Right renal cortex interstitium (tissue), 3 donors: ENCODE measurements at regions not wholly inside any gene's neighbourhood (a gene's known extent, or its start where the extent isn't known, plus 50 kb on each side); places are given as distances from the start of the nearest gene placed in this dataset.

Experiments
- DNase-seq, 3 donors: peaks; one replicate each; pipeline ENCODE4 v3.0.0-alpha.2; 2013; ENCODE audit warnings: low read depth in 3 of 3, low spot score in 2 of 3

DNA sequence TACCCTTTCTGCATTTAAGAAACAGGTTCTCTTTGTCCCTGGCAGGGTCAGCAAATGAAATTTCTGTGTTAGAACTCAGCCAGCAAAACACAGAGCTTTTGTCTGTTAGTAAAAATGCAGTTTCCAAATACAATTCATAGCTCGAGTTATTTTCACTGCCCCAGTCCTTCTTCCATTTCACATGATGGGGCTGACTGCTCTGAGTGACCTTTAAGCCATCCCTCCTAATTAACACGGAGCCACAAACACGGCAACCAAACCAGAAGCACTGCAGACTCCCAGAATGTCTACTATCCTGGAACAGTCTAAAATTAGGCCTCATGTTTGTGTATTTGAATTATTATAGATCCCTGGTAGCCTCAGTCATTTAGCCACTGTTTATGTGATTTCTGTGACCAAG is 99.1 kb upstream of the RGS4 start:
- DNase-seq = peak in 1 of 3 donors; percentile 4

DNA sequence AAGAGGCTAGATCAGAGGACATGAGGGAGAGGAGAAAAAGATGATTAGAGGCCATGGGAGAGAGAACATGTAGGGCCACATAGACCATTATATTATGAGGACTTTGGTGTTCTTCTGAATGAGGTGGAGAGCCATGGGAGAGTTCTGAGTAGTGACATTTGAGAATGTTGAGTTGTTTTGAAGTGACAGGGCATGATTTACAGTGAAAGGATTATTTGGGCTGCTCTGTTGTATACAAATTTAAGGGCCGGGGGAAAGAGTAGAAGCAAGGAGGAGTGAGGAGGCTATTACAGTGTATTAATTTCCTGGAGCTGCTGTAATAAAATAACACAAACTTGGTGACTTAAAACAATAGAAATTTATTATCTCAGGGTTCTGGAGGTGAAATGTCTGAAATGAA is 102.5 kb upstream of the RGS4 start:
- peak in 2 of 3 donors; percentile 13 to 15 for DNase-seq

DNA sequence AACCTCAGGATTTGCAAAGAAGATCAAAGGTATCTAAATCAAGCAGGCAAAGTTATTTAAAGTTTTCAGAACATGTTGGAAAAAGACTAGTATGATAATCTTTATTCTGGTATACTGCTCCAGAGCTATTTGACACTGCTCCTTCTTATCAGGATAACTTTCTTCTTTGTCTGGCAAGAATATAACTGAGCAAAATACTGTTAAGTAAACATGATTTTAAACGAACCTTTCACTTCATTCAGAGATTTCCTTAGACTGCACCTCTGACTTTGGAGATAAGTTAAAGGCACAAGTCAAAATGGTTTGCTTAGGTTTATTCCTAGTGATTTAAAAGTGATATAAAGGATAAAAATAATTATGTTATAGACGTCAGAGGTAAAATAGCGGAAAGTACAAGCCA is 103.9 kb upstream of the CCDC190 start:
- no peak for DNase-seq

DNA sequence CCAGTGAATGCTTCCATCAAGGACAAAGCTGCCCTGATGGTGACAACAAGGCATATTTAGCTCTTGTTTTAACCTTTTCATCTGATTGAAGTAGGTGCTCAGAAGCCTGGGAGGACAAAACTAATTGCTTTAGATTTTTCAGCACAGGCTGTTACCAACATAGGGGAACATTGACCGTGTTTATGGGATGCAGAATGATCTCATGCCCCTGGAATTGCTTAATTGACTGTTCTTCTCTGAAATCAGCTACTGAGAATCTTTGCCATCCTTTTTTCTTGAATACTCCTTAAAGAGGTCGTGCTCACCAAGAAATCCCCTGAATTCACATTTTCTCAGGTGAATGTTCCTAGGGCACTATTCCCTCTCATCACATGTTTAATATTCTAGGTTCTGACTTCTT is 95.9 kb upstream of the CCDC190 start:
- DNase-seq = no peak

DNA sequence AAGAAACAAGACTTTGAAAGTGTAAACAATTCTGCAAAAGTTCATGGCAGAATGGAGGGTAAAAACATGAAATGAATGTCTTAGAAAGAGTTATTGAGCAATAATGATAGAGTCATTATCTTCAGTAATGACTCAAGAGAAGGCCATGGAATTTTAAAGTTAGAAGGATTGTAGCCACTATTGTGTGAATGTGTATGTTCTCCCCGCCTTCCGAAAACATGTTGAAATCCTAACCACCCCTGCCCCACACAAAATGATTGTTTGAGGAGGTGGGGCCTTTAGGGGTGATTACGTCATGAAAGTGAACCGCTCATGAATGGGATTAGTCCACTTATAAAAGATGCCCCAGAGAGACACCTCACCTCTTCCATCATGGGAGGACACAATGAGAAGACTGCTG is 93.8 kb upstream of the CCDC190 start:
- DNase-seq = no peak

DNA sequence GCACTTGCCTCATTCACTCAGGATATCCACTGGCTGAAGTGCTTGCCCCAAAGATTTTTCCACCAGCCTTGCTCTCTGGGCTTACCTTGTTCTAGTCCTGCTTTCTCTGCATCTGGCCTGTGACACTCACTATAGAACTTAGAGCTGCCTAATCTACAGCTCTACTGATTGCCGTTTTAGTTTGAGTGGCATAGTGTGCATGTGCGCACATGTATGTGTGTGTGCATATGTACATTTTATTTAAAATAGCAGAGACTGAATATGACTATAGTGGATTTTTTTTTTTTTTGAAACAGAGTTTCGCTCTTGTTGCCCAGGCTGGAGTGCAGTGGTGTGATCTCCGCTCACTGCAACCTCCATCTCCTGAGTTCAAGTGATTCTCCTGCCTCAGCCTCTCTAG is 92.0 kb upstream of the CCDC190 start:
- no peak for DNase-seq

DNA sequence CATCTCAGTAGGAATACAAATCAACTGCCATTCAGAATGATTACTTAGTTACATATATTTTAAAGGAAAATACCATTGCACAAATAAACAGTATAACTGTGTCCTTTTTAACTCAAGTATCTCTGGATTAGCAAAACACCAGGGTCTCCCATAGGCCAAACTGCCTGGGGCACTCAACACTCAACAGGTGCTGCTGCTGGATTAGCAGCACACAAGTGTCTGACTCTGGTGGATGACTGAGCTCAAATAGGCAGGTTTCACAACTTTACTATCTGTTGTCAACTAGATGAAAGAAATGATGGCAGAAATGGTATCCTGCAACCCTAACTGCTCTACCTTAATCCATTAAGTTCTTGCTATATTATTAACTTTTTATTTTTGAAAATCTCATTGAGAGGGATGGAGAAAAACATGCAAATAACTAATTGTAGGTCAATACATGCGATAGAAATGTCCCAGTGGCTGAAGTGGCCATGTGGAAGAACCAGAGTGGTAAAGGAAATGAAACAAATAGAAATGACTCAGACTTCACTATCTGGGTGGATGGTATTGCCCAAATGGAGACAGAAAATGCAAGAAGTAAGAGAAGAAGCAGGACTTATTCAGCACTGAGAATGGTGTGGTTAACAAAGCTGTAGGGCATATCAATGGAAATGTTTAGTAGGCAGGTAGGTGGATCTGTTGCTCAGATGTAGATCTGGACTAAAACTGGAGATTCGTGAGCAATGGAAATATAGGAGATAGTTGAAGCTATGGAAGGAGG is 90.8 kb upstream of the CCDC190 start:
- no peak for DNase-seq

DNA sequence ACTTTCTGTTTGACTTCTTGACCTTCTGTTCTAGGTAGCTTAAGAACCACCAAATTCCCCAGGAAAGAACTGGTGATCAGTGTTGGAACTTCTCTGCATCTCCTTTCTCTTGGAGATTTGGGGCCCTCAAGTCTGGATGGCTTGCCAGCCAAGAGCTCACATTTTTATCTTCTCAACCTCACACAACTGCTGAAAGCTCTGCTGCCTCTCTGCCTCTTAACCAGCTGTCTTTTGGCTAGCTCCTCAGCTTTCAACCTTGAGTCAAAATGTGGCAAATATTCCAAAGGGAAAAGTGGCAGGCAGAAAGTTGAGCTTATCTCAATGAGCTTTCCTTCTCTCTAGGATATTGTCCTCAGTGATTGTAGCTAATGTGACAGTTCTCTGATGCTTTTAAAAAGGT is 89.2 kb upstream of the CCDC190 start:
- DNase-seq = no peak

DNA sequence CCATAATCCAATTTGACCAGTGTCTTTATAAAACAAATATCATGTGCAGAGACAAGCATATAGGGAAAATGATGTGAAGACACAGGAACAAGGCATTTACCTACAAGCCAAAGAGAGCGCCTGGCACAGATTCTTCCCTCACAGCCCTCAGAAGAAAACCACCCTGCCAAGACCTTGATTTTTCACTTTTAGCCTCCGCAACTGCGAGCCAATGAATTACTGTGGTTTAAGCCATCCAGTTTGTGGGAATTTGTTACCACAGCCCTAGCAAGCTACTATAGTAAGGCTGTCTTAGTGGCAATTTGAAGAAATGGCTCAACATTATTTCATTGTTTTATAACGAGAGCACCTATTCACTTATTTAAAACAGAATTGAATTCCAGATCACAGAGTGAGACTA is 85.7 kb upstream of the CCDC190 start:
- DNase-seq = no peak

DNA sequence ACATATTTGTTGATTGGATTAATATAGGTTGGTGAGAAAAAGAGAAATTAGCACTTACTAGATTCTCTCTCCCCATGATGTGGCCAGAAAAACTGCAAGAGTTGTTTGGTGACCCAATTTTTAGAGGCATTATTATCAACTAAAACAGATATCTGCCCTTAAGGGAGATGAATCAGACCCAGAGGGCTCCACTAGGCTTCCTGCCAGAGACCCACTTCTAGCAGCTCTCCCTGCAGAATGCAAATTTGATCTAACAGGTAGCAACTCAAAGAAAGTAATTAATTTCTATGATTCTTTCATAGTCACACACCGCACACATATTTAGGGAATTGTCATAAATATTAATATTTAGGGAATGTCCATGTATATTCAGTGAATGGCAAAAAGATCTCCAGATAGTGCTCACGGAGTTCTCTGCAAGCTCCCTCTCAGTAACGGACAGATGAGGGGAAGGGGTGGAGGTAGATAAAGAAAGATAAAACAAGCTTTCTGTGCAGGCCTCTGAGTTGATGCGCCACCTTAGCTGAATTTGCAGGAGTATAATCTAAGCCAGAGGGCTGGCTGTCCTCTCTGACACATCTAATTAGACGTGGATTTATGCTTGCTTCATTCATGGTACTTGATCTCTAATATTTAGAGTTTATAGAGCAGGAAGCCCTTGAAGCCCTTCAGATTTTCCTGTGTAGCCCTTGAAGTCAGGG is 84.1 kb upstream of the CCDC190 start:
- no peak for DNase-seq

DNA sequence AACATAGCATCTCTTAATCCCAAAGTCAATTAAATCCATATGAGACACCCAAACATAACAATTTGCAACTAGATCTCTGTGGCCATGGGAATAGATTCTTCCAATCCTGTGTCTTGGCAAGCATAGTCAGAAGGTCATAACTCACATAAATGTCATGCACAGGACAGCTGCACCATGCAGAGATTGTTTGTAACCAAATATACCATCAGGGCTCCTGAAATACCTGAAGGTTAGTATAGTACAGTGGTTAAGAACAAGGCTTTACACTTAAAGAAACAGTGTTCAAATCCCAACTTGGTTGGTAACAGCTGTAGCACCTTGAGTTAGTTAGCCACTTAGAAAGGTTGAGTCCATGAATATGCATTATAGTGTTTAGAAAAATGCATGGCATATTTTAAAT is 82.6 kb upstream of the CCDC190 start:
- no peak for DNase-seq

DNA sequence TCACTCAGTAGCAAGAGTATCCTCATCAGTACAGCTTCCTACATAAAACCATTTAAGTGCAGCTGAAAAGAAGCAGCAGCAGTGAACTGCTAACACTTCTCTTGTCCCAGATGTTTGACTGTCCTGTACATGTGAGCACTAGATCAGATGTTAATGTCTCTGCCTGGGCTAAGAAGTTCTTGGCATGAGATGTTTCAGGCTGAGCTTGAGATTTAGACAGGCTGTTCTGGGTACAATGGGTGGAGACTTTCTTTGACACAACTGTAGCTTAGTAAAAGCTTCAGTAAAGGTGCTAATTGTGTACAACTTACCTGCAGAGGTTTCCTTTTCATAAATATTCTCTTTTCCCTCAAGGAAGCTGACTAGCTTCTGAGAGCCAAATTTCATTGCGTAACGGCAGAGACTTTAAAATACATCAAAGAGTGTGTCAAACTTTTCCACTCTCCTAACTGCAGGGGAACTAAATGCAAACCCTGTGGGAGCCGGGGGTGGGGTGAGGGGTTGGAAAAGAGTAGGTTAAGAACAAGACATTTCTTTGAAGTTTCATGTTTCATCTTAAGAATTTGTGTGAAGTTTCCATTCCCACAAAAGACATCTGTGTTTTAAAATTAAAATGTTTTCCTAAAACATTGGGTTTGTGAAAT is 82.1 kb upstream of the CCDC190 start:
- no peak for DNase-seq

DNA sequence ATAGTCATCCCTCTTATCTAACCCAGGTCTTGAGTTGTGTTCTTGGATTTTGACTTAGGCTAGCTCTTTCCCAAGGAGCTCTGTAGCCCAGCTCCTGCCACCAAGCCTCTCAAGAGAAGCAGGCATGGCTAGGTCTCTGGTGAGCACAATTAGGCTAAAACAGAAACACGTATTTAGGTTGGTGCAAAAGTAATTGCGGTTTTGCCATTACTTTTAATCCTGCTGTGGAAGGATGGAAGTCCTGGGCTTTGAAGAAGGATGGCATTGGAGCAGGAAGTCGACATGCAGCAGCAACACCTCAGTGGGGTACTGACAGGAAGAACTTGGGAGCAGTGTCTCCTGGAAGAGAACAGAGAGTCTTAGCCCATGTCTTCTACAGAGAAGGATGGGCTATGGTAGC is 80.0 kb upstream of the CCDC190 start:
- no peak for DNase-seq

DNA sequence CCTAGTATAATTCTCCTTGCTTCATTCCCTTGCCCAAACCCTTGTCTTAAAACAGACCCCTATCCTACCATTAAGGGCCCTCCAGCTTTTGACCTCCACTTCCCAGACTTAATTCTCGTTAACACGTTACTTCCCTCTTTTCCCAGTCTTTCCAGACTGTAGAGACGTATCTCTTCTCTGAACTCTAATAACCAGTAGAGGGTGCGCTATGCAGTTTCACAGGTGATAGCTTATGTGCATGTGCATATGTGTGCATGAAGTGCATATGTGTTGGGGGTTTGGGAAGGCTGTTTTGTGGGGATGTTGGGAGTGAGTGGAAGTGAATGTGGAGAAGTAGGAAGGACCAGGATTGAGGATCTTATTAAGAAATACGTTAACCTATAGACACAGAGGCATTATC is 78.1 kb upstream of the CCDC190 start:
- no peak for DNase-seq

DNA sequence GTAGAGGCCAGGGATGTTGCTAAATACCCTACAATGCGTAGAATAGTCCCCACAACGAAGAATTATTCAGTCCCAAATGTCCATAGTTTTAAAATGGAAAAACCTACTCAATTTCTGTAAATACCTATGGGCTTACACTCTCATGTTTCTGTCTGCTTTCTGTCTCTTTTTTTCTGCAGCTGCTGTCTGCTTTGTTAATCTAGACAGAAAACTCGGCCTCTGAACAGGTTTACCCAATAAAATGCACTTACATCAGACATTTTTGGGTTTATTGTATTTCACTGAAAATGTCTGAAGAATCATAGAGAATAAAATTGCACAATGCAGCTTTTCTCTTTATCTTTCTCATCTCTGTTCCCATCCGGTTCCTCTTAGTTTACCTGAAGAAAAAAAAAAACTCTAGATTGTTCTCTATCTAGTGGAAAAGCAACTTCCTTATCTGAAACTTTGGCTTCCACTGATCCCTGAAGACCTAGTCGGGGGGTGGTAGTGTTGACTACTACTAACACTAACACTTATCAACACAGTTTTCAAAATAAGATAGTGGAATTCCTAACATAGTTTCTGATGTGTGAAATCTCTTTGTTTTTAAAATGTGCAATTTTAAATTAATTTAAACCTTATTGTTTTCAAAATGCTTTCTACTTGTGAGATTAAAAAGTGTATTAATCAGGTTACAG is 76.9 kb upstream of the CCDC190 start:
- DNase-seq = no peak

DNA sequence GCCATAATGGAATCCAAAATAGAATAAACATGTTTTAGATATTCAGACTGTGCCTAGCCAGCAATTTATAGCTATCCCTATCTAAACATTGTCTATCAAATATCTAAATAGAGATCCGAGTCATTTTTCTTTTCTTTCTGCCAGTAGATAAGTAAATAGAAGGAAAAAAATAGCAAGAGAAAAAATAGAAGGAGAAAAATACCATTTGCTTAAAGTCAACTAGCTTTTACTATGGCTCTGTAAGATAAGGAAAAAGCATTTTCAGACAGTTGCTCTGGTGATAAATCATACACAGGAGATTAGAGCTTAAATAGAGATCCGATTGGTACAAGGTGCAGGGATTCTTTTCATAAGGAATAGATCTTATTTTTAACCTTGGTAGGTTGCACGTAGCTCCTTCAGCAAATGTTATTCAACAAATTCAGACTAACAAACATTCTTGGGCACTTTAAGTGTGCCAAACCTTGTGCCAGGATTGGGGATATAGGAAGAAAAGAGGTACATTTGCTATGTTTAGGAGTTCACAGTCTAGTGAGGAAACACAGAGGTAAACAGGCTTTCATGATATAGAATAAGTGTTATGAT is 70.1 kb upstream of the CCDC190 start:
- DNase-seq = no peak

DNA sequence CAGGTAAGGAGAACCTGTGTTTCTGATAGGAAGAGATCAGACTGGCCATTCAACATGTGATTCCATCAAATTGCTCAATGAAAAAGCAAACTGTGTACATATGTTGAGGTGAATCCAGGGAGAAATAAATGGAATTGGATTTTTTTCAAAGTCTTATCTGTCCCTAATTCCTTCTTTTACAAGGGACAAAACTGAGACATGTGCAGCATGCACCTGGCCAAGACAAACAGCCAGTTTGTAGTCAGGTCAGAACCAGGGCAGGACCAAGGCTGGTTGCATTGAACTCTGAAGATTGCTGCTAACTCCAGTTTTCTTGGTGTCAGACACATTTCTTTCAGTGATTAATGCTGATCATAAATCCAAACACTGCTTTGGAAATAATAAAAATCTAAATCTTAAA is 69.6 kb upstream of the CCDC190 start:
- no peak for DNase-seq

DNA sequence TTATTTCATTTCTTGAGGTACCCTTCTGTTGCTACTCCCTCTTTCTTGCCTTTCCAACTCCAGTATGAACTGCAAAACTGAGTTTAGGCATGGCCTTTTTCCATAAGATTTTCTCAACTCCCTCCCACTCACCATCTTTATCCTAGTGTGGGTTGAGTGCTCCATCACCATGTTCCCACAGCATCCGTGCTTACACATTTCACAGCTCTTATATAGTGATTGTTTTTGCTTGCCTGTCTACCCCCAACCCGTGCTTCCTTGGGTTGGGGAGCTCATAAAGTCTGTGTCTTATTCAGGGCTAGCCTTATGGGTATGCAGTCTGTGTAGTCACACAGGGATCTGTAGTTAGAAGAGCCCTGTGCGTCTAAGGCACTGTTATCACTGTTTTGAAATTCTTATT is 68.2 kb upstream of the CCDC190 start:
- no peak for DNase-seq

DNA sequence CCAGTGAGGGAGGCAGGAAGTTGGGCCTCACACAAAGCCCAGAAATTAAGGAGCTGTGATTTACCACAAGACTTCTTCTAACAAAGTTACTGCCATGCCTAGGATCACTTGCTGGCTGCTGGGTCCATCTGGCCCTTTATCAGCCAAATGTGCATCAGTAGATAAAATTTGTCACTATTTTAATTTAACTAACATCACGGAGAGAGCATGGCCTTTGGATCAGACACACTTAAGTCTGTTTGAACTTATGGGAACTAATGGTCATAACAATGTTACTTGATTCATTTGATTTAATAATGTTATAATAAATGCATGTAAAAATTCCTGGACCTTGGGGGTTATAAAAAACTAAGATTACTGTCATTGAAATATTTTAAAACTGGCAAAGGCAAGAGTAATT is 67.2 kb upstream of the CCDC190 start:
- no peak for DNase-seq

DNA sequence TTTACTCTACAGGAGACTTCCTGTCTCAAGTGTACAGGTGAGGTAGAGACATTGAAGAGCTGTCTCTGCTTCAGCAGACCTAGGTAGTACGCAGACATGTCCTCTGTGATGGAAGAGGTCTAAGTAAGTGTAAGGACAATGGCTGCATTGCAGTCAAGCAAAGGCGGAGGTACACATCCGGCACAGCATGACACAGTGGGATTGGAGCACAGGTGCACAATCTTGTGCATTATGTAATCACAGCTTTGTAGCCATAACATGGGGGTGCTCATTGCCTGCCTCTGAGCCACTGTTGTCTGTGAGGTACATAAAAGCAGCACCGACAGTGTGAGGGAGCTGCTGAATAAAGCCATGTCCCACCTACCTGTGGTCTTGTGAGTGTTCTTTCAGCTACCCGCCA is 66.4 kb upstream of the CCDC190 start:
- DNase-seq = no peak

DNA sequence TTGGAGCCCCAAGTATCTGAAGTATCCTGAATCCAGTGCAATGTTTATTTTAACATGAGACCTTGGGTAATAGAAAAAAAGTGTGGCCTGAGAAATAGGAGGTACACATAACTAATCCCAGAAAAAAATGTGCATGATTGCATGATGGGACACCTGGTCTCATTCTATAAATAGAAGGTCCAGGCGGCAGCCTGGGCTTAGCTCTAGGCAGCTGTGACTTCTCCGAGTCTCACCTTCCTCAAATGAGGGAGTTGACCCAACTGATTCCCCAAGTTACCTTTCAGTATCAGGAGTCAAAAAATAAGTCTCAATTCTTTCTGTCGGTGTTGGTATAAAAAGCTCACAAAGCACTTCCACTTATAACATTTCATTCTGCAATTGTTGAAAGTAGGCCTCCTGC is 65.9 kb upstream of the CCDC190 start:
- no peak for DNase-seq
